Osteocyte (in vitro differentiated cells): ENCODE measurements at regions not wholly inside any gene's neighbourhood (a gene's known extent, or its start where the extent isn't known, plus 50 kb on each side); places are given as distances from the start of the nearest gene placed in this dataset.

Experiments
- DNase-seq: peaks from one replicate; pipeline ENCODE4 v3.0.0; 2021; ENCODE audit warnings: mixed read lengths; ENCODE audit not compliant: unreplicated experiment; ENCODE audit errors: extremely low spot score
- H3K27ac Mint-ChIP-seq: one replicate; pipeline ENCODE4 v1.8.0; 2021; ENCODE audit warnings: mild to moderate bottlenecking, mixed read lengths; ENCODE audit not compliant: unreplicated experiment
- H3K27me3 Mint-ChIP-seq: one replicate; pipeline ENCODE4 v1.8.0; 2021; ENCODE audit warnings: mixed read lengths; ENCODE audit not compliant: unreplicated experiment
- H3K36me3 Mint-ChIP-seq: one replicate; pipeline ENCODE4 v1.8.0; 2021; ENCODE audit warnings: mixed read lengths; ENCODE audit not compliant: unreplicated experiment
- H3K4me1 Mint-ChIP-seq: one replicate; pipeline ENCODE4 v1.8.0; 2021; ENCODE audit warnings: mixed read lengths; ENCODE audit not compliant: unreplicated experiment
- H3K4me3 Mint-ChIP-seq: one replicate; pipeline ENCODE4 v1.8.0; 2021; ENCODE audit warnings: mild to moderate bottlenecking, moderate library complexity, mixed read lengths; ENCODE audit not compliant: unreplicated experiment
- H3K9me3 Mint-ChIP-seq: one replicate; pipeline ENCODE4 v1.8.0; 2021; ENCODE audit warnings: mixed read lengths; ENCODE audit not compliant: unreplicated experiment
- TF ChIP-seq, protein P1 (sequence below): fragments of 200-600 bp; sonication (generic); IDR thresholded peaks from 2 replicates; pipeline ENCODE4 v1.5.0; 2021; ENCODE audit warnings: antibody characterized with exemption, mild to moderate bottlenecking, moderate library complexity

DNA sequence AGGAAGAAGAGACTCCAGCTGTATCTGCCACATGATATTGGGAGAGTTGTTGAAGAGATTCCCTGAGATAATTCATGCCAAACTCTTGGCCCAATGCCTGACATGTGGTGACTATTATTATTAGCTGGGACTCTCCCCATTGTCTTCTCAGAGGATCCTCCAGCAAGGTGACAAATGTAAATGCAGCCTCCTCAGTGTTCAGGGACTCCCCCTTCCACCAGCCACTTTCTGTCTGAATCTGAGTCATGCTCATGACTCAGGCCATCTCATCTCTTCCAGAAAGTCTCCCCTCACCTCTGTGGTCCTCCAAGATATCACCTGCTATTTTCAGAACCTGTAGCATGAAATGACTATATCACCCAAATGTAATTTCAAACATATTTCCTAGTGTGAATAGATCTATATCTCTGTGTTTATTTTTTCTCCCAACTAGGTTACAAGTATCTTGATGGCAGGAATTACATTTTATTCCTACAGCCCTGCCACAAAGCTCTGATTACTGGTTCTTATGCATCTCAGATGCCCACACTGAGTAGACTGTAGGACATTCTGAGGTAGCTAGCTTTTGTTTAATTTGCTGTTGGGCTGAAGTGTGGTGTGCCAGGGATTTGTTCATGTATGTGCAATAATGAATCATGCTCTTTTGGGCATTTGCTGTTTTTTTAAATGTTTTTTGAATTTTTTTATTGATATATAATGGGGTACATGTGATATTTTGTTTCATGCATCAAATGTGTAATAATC is 126.6 kb upstream of the IL12B start:
- H3K4me1 Mint-ChIP-seq = peaks cover 14% of the 10 kb centered on the region
- H3K9me3 Mint-ChIP-seq = no peaks in the 10 kb centered on the region
- H3K27ac Mint-ChIP-seq = no peak overlapping the region
- peak; percentile 27 for DNase-seq
- peaks cover 31% of the 10 kb centered on the region for H3K27me3 Mint-ChIP-seq
- H3K36me3 Mint-ChIP-seq = no peaks in the 10 kb centered on the region
- no peak overlapping the region for H3K4me3 Mint-ChIP-seq
- TF ChIP-seq, protein P1, sequence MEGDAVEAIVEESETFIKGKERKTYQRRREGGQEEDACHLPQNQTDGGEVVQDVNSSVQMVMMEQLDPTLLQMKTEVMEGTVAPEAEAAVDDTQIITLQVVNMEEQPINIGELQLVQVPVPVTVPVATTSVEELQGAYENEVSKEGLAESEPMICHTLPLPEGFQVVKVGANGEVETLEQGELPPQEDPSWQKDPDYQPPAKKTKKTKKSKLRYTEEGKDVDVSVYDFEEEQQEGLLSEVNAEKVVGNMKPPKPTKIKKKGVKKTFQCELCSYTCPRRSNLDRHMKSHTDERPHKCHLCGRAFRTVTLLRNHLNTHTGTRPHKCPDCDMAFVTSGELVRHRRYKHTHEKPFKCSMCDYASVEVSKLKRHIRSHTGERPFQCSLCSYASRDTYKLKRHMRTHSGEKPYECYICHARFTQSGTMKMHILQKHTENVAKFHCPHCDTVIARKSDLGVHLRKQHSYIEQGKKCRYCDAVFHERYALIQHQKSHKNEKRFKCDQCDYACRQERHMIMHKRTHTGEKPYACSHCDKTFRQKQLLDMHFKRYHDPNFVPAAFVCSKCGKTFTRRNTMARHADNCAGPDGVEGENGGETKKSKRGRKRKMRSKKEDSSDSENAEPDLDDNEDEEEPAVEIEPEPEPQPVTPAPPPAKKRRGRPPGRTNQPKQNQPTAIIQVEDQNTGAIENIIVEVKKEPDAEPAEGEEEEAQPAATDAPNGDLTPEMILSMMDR = no peak

GRCh38 chr5:159458217-159458711 is 128.0 kb upstream of the IL12B start:
- Mint-ChIP-seq H3K9me3 (no peaks in the 10 kb centered on the region), H3K4me1 (peaks cover 28% of the 10 kb centered on the region), H3K4me3 (no peak overlapping the region), H3K36me3 (no peaks in the 10 kb centered on the region), H3K27me3 (peaks cover 31% of the 10 kb centered on the region), H3K27ac (no peak overlapping the region)
- peak; percentile 21 for DNase-seq
- TF ChIP-seq, protein P1 = no peak

GRCh38 chr5:159459132-159459627 is 128.9 kb upstream of the IL12B start:
- Mint-ChIP-seq H3K27ac (no peak overlapping the region), H3K27me3 (peaks cover 29% of the 10 kb centered on the region), H3K4me1 (peaks cover 28% of the 10 kb centered on the region)

DNA sequence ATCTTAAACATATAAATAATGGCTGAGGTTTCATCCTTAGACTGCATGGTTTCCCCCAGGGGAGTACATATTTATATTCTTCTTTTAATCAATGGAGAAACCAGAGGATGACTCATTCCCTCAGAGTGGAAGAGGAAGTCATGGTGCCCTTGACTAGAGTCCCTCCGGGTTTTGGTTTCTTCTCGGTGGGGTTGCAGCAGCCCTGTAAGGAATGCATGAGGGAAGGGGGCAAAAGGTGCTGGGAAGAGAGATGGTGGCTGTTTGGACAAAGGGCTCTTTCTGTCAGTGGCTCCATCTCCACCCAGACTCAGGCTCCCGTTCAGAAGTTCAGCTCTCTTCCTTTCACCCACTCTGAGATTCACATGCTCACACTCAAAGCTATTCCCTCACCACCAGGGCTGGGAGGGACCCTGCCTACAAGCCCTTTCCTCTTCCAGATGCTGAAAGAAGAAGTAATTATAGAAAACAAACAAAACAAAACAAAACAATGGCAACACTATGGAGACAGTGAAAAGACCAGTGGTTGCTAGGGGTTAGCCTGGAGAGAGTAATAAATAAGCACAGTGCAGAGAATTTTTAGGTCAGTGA is 129.8 kb upstream of the IL12B start:
- H3K4me3 Mint-ChIP-seq = no peak overlapping the region
- peak; percentile 65 for DNase-seq
- H3K27me3 Mint-ChIP-seq = peaks cover 21% of the 10 kb centered on the region
- peak overlapping the region; percentile 43 for H3K27ac Mint-ChIP-seq
- TF ChIP-seq, protein P1 = no peak
- H3K9me3 Mint-ChIP-seq = no peaks in the 10 kb centered on the region
- H3K36me3 Mint-ChIP-seq = no peaks in the 10 kb centered on the region
- peaks cover 28% of the 10 kb centered on the region for H3K4me1 Mint-ChIP-seq

More at GRCh38 chr5:159459132-159459627, 128.9 kb upstream of the IL12B start:
- TF ChIP-seq, protein P1 = no peak
- H3K4me3 Mint-ChIP-seq = no peak overlapping the region
- no peaks in the 10 kb centered on the region for H3K36me3 Mint-ChIP-seq
- peak; percentile 15 for DNase-seq
- no peaks in the 10 kb centered on the region for H3K9me3 Mint-ChIP-seq
